ENCODE measurements at regions not wholly inside any gene's neighbourhood (a gene's known extent, or its start where the extent isn't known, plus 50 kb on each side); places are given as distances from the start of the nearest gene placed in this dataset.

DNA sequence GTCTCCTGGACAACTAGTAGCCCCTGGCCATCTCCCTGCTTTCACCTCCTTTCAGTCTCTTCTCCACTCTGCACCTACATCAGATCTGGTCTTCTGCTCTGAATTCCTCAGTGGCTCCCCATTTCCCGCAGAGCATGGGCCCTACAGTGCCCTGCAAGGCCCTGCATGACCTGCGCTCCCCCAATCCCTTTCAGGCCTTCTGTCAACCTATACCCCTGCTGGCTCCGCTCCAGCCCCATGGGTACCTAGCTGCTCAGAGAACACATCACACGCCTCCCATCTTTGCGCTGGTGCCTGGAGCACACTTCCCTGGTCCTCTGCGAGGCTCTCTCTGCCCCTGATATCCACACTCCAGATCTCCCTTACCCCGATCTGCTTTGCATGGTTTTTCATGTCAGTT, 145.2 kb downstream of the KATNIP start:
- Histone ChIP-seq H3K4me1 (no peaks in the 10 kb centered on the region), H3K4me3 (no peak overlapping the region), H3K27me3 (no peaks in the 10 kb centered on the region), H3K27ac (no peak overlapping the region), H3K9me3 (no peaks in the 10 kb centered on the region), H3K36me3 (peaks cover 0 to 24% of the 10 kb centered on the region in 2 donors)
- ATAC-seq = no peak
- no peak for TF ChIP-seq POLR2A (IDR thresholded peaks at IDR 0.05)
- no peak for TF ChIP-seq EP300 (IDR thresholded peaks at IDR 0.05)
- no peak for TF ChIP-seq POLR2AphosphoS5 (IDR thresholded peaks at IDR 0.05)
- TF ChIP-seq, protein P1, sequence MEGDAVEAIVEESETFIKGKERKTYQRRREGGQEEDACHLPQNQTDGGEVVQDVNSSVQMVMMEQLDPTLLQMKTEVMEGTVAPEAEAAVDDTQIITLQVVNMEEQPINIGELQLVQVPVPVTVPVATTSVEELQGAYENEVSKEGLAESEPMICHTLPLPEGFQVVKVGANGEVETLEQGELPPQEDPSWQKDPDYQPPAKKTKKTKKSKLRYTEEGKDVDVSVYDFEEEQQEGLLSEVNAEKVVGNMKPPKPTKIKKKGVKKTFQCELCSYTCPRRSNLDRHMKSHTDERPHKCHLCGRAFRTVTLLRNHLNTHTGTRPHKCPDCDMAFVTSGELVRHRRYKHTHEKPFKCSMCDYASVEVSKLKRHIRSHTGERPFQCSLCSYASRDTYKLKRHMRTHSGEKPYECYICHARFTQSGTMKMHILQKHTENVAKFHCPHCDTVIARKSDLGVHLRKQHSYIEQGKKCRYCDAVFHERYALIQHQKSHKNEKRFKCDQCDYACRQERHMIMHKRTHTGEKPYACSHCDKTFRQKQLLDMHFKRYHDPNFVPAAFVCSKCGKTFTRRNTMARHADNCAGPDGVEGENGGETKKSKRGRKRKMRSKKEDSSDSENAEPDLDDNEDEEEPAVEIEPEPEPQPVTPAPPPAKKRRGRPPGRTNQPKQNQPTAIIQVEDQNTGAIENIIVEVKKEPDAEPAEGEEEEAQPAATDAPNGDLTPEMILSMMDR (IDR thresholded peaks at IDR 0.05) = no peak
- WGBS, 2 donors (ENCODE audit: low coverage in 1 of 2) = 93 to 96% methylated on average over 7 of the region's 7 CpGs

DNA sequence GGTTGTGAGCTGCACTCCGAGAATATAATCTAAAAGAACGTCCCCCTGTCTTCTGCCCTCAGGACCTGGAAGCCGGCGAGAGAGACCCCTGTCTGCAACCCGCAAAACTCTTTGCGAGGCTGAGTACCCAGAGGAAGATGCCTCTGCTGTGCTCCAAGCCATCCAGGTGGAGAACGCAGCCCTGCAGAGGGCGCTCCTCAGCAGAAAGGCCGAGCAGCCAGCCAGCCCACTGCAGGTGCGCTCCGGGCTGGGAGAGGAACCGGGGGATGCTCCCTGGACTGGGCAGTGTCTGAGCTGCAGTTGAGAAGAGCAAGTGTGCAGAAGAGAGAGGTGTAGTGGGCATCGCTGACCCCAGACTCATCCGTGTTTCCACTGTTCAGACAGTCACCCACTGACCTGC, 148.3 kb downstream of the KATNIP start:
- no peak overlapping the region for H3K4me3 ChIP-seq
- H3K9me3 ChIP-seq = no peaks in the 10 kb centered on the region
- no peaks in the 10 kb centered on the region for H3K4me1 ChIP-seq
- WGBS, 2 donors (ENCODE audit: low coverage in 1 of 2) = 57 to 78% methylated on average over 3 to 5 of the region's 14 CpGs
- ATAC-seq = no peak
- no peak for TF ChIP-seq POLR2A (IDR thresholded peaks at IDR 0.05)
- TF ChIP-seq EP300 (IDR thresholded peaks at IDR 0.05) = no peak
- no peak for TF ChIP-seq POLR2AphosphoS5 (IDR thresholded peaks at IDR 0.05)
- TF ChIP-seq, protein P1 (IDR thresholded peaks at IDR 0.05) = no peak
- peaks cover 0 to 43% of the 10 kb centered on the region in 2 donors for H3K36me3 ChIP-seq
- H3K27ac ChIP-seq = no peak overlapping the region
- no peaks in the 10 kb centered on the region for H3K27me3 ChIP-seq

DNA sequence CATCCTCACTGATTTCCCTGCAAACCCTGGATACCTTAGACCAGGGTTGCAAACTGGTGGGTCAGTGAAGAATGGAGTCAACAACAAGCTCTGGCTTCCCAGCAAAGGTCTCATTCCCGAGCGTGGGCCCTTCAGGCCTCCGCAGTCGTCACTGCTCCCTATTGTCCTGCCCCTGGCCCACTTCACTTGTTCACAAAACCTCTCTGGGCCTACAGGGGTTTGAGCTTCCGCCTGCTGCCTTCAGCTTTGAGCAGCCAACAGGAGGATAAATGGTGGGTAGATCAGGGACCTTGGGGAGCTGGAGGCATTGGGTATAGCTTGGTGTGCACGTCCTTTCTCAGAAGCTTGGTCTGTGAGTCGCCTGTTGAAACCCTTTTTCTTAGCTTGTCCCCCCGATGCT, 148.8 kb downstream of the KATNIP start:
- H3K27me3 ChIP-seq = no peaks in the 10 kb centered on the region
- TF ChIP-seq EP300 (IDR thresholded peaks at IDR 0.05) = no peak
- no peak for TF ChIP-seq POLR2A (IDR thresholded peaks at IDR 0.05)
- TF ChIP-seq POLR2AphosphoS5 (IDR thresholded peaks at IDR 0.05) = no peak
- TF ChIP-seq, protein P1 (IDR thresholded peaks at IDR 0.05) = no peak
- H3K4me3 ChIP-seq = no peak overlapping the region
- no peaks in the 10 kb centered on the region for H3K9me3 ChIP-seq
- 88 to 100% methylated on average over 2 to 4 of the region's 8 CpGs for WGBS, 2 donors (ENCODE audit: low coverage in 1 of 2)
- H3K36me3 ChIP-seq = peaks cover 0 to 43% of the 10 kb centered on the region in 2 donors
- H3K4me1 ChIP-seq = no peaks in the 10 kb centered on the region
- no peak for ATAC-seq
- H3K27ac ChIP-seq = no peak overlapping the region

DNA sequence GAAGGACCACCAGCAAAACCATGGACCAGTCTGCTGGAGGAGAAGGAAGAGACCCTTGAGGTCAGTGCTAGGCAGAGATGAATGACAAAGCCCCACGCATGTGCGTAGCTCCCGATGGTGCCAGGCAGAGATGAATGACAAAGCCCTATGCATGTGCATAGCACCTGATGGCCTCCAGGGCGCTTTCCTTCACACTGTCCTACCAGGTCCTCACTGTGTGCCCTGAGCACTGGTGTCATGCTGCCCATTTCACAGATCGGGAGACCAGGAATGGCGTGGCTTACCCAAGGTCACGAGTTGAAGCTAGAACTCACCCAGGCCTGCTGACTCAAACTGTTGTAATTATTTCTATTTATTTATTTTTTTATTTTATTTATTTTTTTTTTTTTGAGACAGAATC, 149.6 kb downstream of the KATNIP start:
- ATAC-seq = no peak
- TF ChIP-seq POLR2A (IDR thresholded peaks at IDR 0.05) (no peak), EP300 (IDR thresholded peaks at IDR 0.05) (no peak), POLR2AphosphoS5 (IDR thresholded peaks at IDR 0.05) (no peak)
- TF ChIP-seq, protein P1 (IDR thresholded peaks at IDR 0.05) = no peak
- no peak overlapping the region for H3K27ac ChIP-seq
- H3K4me1 ChIP-seq = no peaks in the 10 kb centered on the region
- WGBS, 2 donors (ENCODE audit: low coverage in 1 of 2) = 93 to 95% methylated on average over 3 to 4 of the region's 7 CpGs
- H3K4me3 ChIP-seq = no peak overlapping the region
- no peaks in the 10 kb centered on the region for H3K27me3 ChIP-seq
- no peaks in the 10 kb centered on the region for H3K9me3 ChIP-seq
- H3K36me3 ChIP-seq = peaks cover 0 to 48% of the 10 kb centered on the region in 2 donors

DNA sequence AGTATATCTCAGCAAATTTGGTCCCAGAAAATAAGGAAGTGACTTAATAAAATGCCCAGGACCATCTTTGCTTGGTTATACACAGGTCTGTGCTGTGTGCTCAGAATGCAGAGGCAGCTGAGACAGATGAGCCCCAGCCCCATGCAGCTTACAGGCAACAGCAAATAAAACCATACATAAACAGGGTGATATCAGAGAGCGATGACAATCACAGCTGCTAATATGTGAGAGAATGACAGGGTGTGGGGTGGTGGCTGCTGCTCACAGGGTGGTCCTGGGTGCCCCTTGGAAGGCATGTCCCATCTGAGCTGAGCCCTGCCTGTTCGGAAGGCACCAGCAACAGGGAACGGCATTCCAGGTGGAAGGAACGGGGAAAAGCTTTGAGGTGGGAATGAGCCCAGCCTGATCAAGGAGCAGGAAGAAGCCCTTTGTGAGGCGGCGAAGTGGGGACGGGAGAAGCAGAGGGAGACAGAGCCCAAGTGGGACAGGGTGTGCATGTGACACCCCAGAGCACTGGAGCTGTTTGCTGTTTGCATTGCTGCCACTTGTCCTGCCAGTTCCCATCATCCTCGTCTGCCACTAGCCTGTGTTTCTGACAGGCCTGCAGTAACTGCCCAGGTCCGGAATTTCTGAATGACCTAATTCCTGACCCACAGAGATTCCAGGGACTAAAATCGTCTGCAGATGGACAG, 150.5 kb downstream of the KATNIP start:
- H3K27me3 ChIP-seq = no peaks in the 10 kb centered on the region
- H3K36me3 ChIP-seq = peaks cover 0 to 54% of the 10 kb centered on the region in 2 donors
- no peak overlapping the region for H3K27ac ChIP-seq
- no peaks in the 10 kb centered on the region for H3K4me1 ChIP-seq
- ATAC-seq = no peak
- WGBS, 2 donors (ENCODE audit: low coverage in 1 of 2) = 82 to 95% methylated on average over 6 to 10 of the region's 10 CpGs
- TF ChIP-seq POLR2AphosphoS5 (IDR thresholded peaks at IDR 0.05) (no peak), EP300 (IDR thresholded peaks at IDR 0.05) (no peak), POLR2A (IDR thresholded peaks at IDR 0.05) (no peak)
- TF ChIP-seq, protein P1 (IDR thresholded peaks at IDR 0.05) = no peak
- no peaks in the 10 kb centered on the region for H3K9me3 ChIP-seq
- no peak overlapping the region for H3K4me3 ChIP-seq
